Endothelial cell of umbilical vein (primary cell): ENCODE measurements at regions not wholly inside any gene's neighbourhood (a gene's known extent, or its start where the extent isn't known, plus 50 kb on each side); places are given as distances from the start of the nearest gene placed in this dataset.
A peak's percentile ranks its signal among the peaks of the same experiment; 100 is the strongest.

Experiments used
- BruUV-seq: library from RNA; stranded (reverse); fragments of 400-500 nt; replicated peaks from 2 replicates; lab custom pipeline; 2021; lab: Mats Ljungman, UMichigan
- CTCF ChIA-PET: fragments of 300-600, 350-600 bp; sonication (Branson Sonifier 250); formaldehyde crosslinking; loops from one replicate; lab custom pipeline; 2021; ENCODE audit warnings: antibody characterized with exemption, inconsistent platforms; lab: Charles Lee
- POLR2A ChIA-PET: fragments of 300-600, 350-600 bp; sonication (Branson Sonifier 250); formaldehyde crosslinking; loops from one replicate; lab custom pipeline; 2021; ENCODE audit warnings: antibody characterized with exemption, inconsistent platforms; lab: Charles Lee
- DNase-seq: peaks from one replicate; pipeline ENCODE4 v3.0.0-alpha.2; 2011; ENCODE audit warnings: low read depth, low spot score
- FAIRE-seq: peaks from 2 replicates; lab custom pipeline; 2011; peaks lifted over from hg19 to GRCh38; lab: Jason Lieb, UNC
- H2AFZ ChIP-seq: 2 replicates; pipeline ENCODE4 v1.6.0; 2012; ENCODE audit warnings: low read depth, low read length, control low read depth, inconsistent platforms
- H3K27ac ChIP-seq: 2 replicates; pipeline ENCODE4 v1.5.1; 2011; ENCODE audit warnings: low read depth, mild to moderate bottlenecking, control low read depth, low read length, moderate library complexity; ENCODE audit not compliant: insufficient read depth
- H3K27me3 ChIP-seq, 2 experiments: 2 replicates each; pipeline versions ENCODE4 v1.6.0 to v1.6.1; 2011; ENCODE audit warnings: low read length in 2 of 2, mixed read lengths in 1 of 2; ENCODE audit not compliant: control insufficient read depth in 2 of 2, insufficient read depth in 2 of 2
- H3K36me3 ChIP-seq, 2 experiments: 2 replicates in 1 of 2; 3 replicates in 1 of 2; pipeline ENCODE4 v1.5.1; 2011; ENCODE audit warnings: low read length in 2 of 2, mild to moderate bottlenecking in 1 of 2, moderate library complexity in 1 of 2; ENCODE audit not compliant: control insufficient read depth in 2 of 2, insufficient read depth in 2 of 2; ENCODE audit errors: extremely low read depth in 1 of 2
- H3K4me1 ChIP-seq: 3 replicates; pipeline ENCODE4 v1.5.1; 2011; ENCODE audit warnings: mild to moderate bottlenecking, low read length; ENCODE audit not compliant: control insufficient read depth, insufficient read depth; ENCODE audit errors: extremely low read depth
- H3K4me2 ChIP-seq: 2 replicates; pipeline ENCODE4 v1.6.1; 2011; ENCODE audit warnings: low read length, control low read depth, mixed read lengths; ENCODE audit not compliant: insufficient read depth
- H3K4me3 ChIP-seq, 3 experiments: fragments of 200-600 bp in 1 of 3; sonication (generic), shearing (Covaris generic) in 1 of 3; replicated peaks in 1 of 3; 2 replicates each; pipeline ENCODE4 v1.5.1; 2011 to 2016; ENCODE audit warnings: control low read depth in 3 of 3, low read length in 3 of 3, mild to moderate bottlenecking in 2 of 3, inconsistent platforms in 1 of 3, low read depth in 1 of 3, moderate library complexity in 1 of 3; ENCODE audit not compliant: insufficient read depth in 1 of 3
- H3K79me2 ChIP-seq: 2 replicates; pipeline ENCODE4 v1.6.0; 2012; ENCODE audit warnings: low read length, inconsistent platforms; ENCODE audit not compliant: control insufficient read depth, insufficient read depth
- H3K9ac ChIP-seq: replicated peaks from 2 replicates; pipeline ENCODE3; 2011; ENCODE audit warnings: low read length, control low read depth; ENCODE audit not compliant: insufficient read depth; ENCODE audit errors: extremely low read depth
- H3K9me1 ChIP-seq: replicated peaks from 3 replicates; pipeline ENCODE4 v1.6.0; 2011; ENCODE audit warnings: mild to moderate bottlenecking, low read length; ENCODE audit not compliant: control insufficient read depth, insufficient read depth; ENCODE audit errors: extremely low read depth
- H3K9me3 ChIP-seq: replicated peaks from 2 replicates; pipeline ENCODE4 v1.5.1; 2012; ENCODE audit warnings: low read length, inconsistent platforms; ENCODE audit not compliant: control insufficient read depth, insufficient read depth
- H4K20me1 ChIP-seq: replicated peaks from 2 replicates; pipeline ENCODE3; 2011; ENCODE audit warnings: mild to moderate bottlenecking, low read length; ENCODE audit not compliant: control insufficient read depth, insufficient read depth; ENCODE audit errors: extremely low read depth
- CTCF ChIP-seq, 2 donors: IDR thresholded peaks; 1 replicate in 1 of 2; 2 replicates in 1 of 2; pipeline ENCODE4 v1.5.1; 2011; ENCODE audit warnings: low read length in 2 of 2, mild to moderate bottlenecking in 2 of 2, moderate library complexity in 2 of 2, control low read depth in 1 of 2, inconsistent platforms in 1 of 2, low read depth in 1 of 2; ENCODE audit not compliant: insufficient read depth in 1 of 2; ENCODE audit errors: extremely low read depth in 1 of 2
- EZH2 ChIP-seq: IDR thresholded peaks from 2 replicates; pipeline ENCODE4 v1.6.1; 2012; ENCODE audit warnings: borderline replicate concordance, low read depth, mild to moderate bottlenecking, moderate library complexity, low read length, inconsistent platforms; ENCODE audit not compliant: severe bottlenecking
- FOS ChIP-seq: IDR thresholded peaks from 2 replicates; pipeline ENCODE4 v1.6.1; 2011; ENCODE audit warnings: mild to moderate bottlenecking, low read length, moderate library complexity, borderline replicate concordance; ENCODE audit not compliant: insufficient read depth
- GATA2 ChIP-seq: IDR thresholded peaks from 2 replicates; pipeline ENCODE4 v1.7.0; 2011; ENCODE audit warnings: low read depth, mild to moderate bottlenecking, moderate library complexity, mixed read lengths, low read length; ENCODE audit not compliant: insufficient read length, insufficient read depth
- JUN ChIP-seq: IDR thresholded peaks from 2 replicates; pipeline ENCODE4 v1.6.1; 2011; ENCODE audit warnings: borderline replicate concordance, low read depth; ENCODE audit not compliant: insufficient read length, insufficient read depth
- MAX ChIP-seq: IDR thresholded peaks from 2 replicates; pipeline ENCODE4 v1.6.1; 2011; ENCODE audit not compliant: insufficient read depth, insufficient read length
- MYC ChIP-seq: IDR thresholded peaks from one replicate; pipeline ENCODE4 v1.6.1; 2011; ENCODE audit warnings: mild to moderate bottlenecking, low read depth, low read length
- POLR2A ChIP-seq: IDR thresholded peaks from 2 replicates; pipeline ENCODE4 v1.6.1; 2012; ENCODE audit warnings: low read depth, mild to moderate bottlenecking, control low read depth, low read length
- POLR2AphosphoS5 ChIP-seq: IDR thresholded peaks from 2 replicates; pipeline ENCODE4 v1.6.1; 2012; ENCODE audit warnings: low read depth, mild to moderate bottlenecking, control low read depth, low read length, moderate library complexity; ENCODE audit not compliant: insufficient read depth
- dilution Hi-C: fragments of 300-500 bp; cut with MboI; formaldehyde crosslinking; loops from one replicate; pipeline ENCODE4 v1.15.0; 2019; ENCODE audit warnings: low sequenced_read_pairs; ENCODE audit not compliant: extremely low pct_ligation_motif_present
- intact Hi-C: fragments of 100-400 bp; cut with micrococcal nuclease; formaldehyde crosslinking; loops from one replicate; pipeline ENCODE4 v1.10.0; 2022

GRCh38 chr2:36277146-36277808 lies 78.3 kb upstream of the CRIM1 start:
- Histone ChIP-seq H3K4me2 (no peak overlapping the region), H3K9me1 (no peaks in the 10 kb centered on the region), H3K27ac (no peak overlapping the region), H3K4me3 (no peak overlapping the region), H3K36me3 (no peaks in the 10 kb centered on the region), H3K4me1 (no peaks in the 10 kb centered on the region), H3K9me3 (no peaks in the 10 kb centered on the region), H3K79me2 (no peaks in the 10 kb centered on the region), H4K20me1 (no peaks in the 10 kb centered on the region), H3K27me3 (peaks cover 0 to under 1% of the 10 kb centered on the region in 2 experiments), H2AFZ (no peak overlapping the region), H3K9ac (no peak overlapping the region)
- dilution Hi-C loops (no loop called here), intact Hi-C loops (no loop called here)
- no peak for TF ChIP-seq MAX
- TF ChIP-seq MYC = no peak
- TF ChIP-seq POLR2AphosphoS5 = no peak
- TF ChIP-seq FOS = peak; percentile 77
- no peak for TF ChIP-seq EZH2
- no peak for TF ChIP-seq POLR2A
- FAIRE-seq (no peak), DNase-seq (peak; percentile 44)
- ChIA-PET POLR2A (no interaction called here), CTCF (no interaction called here)
- no TSS peak for BruUV-seq

GRCh38 chr2:36271266-36271665 lies 84.3 kb upstream of the CRIM1 start:
- no peaks in the 10 kb centered on the region for H3K9me1 ChIP-seq
- no peak overlapping the region for H3K4me3 ChIP-seq
- CTCF ChIA-PET = no interaction called here
- DNase-seq = peak; percentile 17
- H4K20me1 ChIP-seq = no peaks in the 10 kb centered on the region
- H2AFZ ChIP-seq = no peak overlapping the region
- dilution Hi-C loops = no loop called here
- POLR2A ChIA-PET = no interaction called here
- H3K27ac ChIP-seq = no peak overlapping the region
- no peaks in the 10 kb centered on the region for H3K36me3 ChIP-seq
- H3K9ac ChIP-seq = no peak overlapping the region
- TF ChIP-seq MAX (no peak), GATA2 (no peak), JUN (no peak), FOS (no peak), POLR2AphosphoS5 (no peak), POLR2A (no peak), EZH2 (no peak), CTCF (IDR thresholded peaks at IDR 0.05; ENCODE audit: extremely low read depth in 1 of 2, insufficient read depth in 1 of 2, low read depth in 1 of 2, low read length in 2 of 2) (no peak), MYC (no peak)
- no peak overlapping the region for H3K4me2 ChIP-seq
- no peaks in the 10 kb centered on the region for H3K4me1 ChIP-seq
- peaks cover 2 to 7% of the 10 kb centered on the region in 2 experiments for H3K27me3 ChIP-seq
- no TSS peak for BruUV-seq
- no peaks in the 10 kb centered on the region for H3K79me2 ChIP-seq
- H3K9me3 ChIP-seq = no peaks in the 10 kb centered on the region
- no peak for FAIRE-seq
- intact Hi-C loops = no loop called here
